Muscle layer of duodenum (tissue), 2 donors: ENCODE measurements at regions not wholly inside any gene's neighbourhood (a gene's known extent, or its start where the extent isn't known, plus 50 kb on each side); places are given as distances from the start of the nearest gene placed in this dataset.

ENCODE experiments used
- H3K27ac ChIP-seq: one replicate; pipeline ENCODE4 v1.7.0; 2013; ENCODE audit warnings: mild to moderate bottlenecking, low read length
- H3K27me3 ChIP-seq: one replicate; pipeline ENCODE4 v1.7.0; 2013; ENCODE audit warnings: low read depth, mild to moderate bottlenecking, control low read depth, low read length
- H3K36me3 ChIP-seq, 2 donors: one replicate each; pipeline ENCODE4 v1.7.0; 2013; ENCODE audit warnings: low read length in 2 of 2, control low read depth in 1 of 2, mild to moderate bottlenecking in 1 of 2; ENCODE audit not compliant: insufficient read depth in 2 of 2, control insufficient read depth in 1 of 2
- H3K4me1 ChIP-seq, 2 donors: one replicate each; pipeline ENCODE4 v1.7.0; 2013; ENCODE audit warnings: low read length in 2 of 2, mild to moderate bottlenecking in 2 of 2, control low read depth in 1 of 2, moderate library complexity in 1 of 2; ENCODE audit not compliant: insufficient read depth in 2 of 2, control insufficient read depth in 1 of 2
- H3K4me3 ChIP-seq, 2 donors: one replicate each; pipeline ENCODE4 v1.7.0; 2013; ENCODE audit warnings: low read length in 2 of 2, low read depth in 1 of 2, mild to moderate bottlenecking in 1 of 2
- H3K9me3 ChIP-seq, 2 donors: one replicate each; pipeline ENCODE4 v1.7.0; 2013; ENCODE audit warnings: low read length in 2 of 2, control low read depth in 1 of 2, mild to moderate bottlenecking in 1 of 2; ENCODE audit not compliant: control insufficient read depth in 1 of 2
- donor health status: healthy.

- Histone ChIP-seq H3K9me3 (peaks cover 0 to under 1% of the 10 kb centered on the region in 2 donors), H3K27me3 (no peaks in the 10 kb centered on the region), H3K36me3 (no peaks in the 10 kb centered on the region), H3K4me1 (no peaks in the 10 kb centered on the region), H3K4me3 (no peak overlapping the region), H3K27ac (no peak overlapping the region)
Observed at GRCh38 chr10:129120441-129120840, 346.6 kb upstream of the MGMT start.

DNA sequence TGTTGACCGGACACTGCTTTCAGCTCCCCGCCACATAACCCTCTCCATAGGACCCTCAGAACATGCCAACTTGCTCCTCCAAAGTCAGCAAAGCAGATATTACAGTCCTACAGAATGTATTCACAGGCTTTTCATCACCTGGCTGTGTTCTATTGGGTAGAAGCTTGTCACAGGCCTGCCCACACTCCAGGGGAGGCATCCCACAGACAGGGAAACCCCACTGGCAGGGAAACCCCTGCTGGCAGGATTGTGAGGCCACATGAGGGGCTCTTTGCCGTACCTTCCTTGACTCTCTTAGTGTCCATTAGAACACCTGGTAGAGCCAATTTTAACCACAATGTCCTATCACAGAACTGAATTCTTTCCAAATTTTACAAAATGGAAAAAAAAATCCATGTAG lies 344.2 kb upstream of the MGMT start:
- no peaks in the 10 kb centered on the region for H3K36me3 ChIP-seq
- peaks cover 0 to 7% of the 10 kb centered on the region in 2 donors for H3K9me3 ChIP-seq
- H3K4me1 ChIP-seq = no peaks in the 10 kb centered on the region
- no peak overlapping the region for H3K4me3 ChIP-seq
- no peak overlapping the region for H3K27ac ChIP-seq
- no peaks in the 10 kb centered on the region for H3K27me3 ChIP-seq

- Histone ChIP-seq H3K36me3 (no peaks in the 10 kb centered on the region), H3K9me3 (peaks cover 0 to 7% of the 10 kb centered on the region in 2 donors), H3K4me1 (no peaks in the 10 kb centered on the region), H3K4me3 (no peak overlapping the region), H3K27ac (no peak overlapping the region), H3K27me3 (no peaks in the 10 kb centered on the region)
Observed at GRCh38 chr10:129123428-129123827, 343.6 kb upstream of the MGMT start.

- H3K27ac ChIP-seq = no peak overlapping the region
Observed at GRCh38 chr10:129126982-129127381, 340.1 kb upstream of the MGMT start.

DNA sequence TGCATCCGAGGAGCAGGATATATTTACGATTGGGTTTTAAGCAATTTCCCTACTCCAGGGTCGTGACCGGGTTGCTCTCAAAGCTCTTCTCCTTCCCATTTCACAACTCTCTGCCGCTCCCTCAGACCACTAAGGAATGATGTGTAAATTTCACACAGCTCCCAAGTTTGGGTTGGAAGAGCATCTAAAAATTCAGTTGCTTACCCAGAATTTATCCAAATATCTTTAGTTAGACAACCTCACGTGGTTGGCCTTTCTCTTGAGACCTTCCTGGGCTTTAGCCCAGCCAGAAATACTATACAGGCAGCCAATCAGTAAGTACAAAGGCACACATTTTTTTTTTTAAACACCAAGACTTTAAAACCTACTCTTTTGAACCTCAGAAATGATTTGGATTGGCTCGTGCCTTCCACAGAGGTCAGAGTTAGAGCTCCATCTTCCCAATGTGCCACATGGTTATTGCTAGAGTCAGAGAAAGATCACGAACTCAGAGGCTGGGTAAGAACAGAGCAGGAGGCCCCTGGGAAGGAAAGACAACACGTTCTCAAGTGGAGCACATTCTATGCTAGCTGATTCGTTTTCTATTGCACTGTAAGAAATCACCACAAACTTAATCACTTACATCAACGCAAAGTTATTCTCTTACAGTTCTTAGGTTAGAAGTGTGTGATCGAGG lies 335.4 kb upstream of the MGMT start:
- Histone ChIP-seq H3K9me3 (no peaks in the 10 kb centered on the region), H3K4me3 (no peak overlapping the region), H3K27ac (no peak overlapping the region), H3K27me3 (no peaks in the 10 kb centered on the region), H3K36me3 (no peaks in the 10 kb centered on the region), H3K4me1 (no peaks in the 10 kb centered on the region)

More at GRCh38 chr10:129126982-129127381, 340.1 kb upstream of the MGMT start:
- Histone ChIP-seq H3K27me3 (no peaks in the 10 kb centered on the region), H3K36me3 (no peaks in the 10 kb centered on the region), H3K4me1 (no peaks in the 10 kb centered on the region), H3K4me3 (no peak overlapping the region), H3K9me3 (peaks cover 0 to 7% of the 10 kb centered on the region in 2 donors)

- H3K4me3 ChIP-seq = no peak overlapping the region
- no peak overlapping the region for H3K27ac ChIP-seq
- H3K36me3 ChIP-seq = no peaks in the 10 kb centered on the region
- no peaks in the 10 kb centered on the region for H3K27me3 ChIP-seq
- H3K4me1 ChIP-seq = no peaks in the 10 kb centered on the region
- no peaks in the 10 kb centered on the region for H3K9me3 ChIP-seq
Observed at GRCh38 chr10:129133856-129134255, 333.2 kb upstream of the MGMT start.

DNA sequence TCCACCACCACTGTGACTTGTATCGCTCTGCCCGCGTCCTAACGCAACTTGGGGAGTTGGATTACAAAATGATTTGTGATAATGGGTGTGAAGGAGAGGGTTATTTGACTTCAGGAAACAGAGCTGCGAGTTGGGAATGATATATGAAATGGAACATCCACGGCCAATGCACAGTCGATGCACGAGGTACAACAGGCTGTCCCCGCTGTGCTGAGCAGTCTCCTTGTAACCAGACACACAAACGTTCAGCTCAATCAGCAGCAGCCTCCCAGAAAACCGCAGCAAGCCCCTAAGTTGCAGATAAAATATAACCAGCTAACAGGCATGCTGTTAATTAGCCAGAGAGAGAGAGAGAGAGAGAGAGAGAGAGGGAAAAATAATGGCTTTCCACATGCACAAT lies 332.7 kb upstream of the MGMT start:
- Histone ChIP-seq H3K4me3 (no peak overlapping the region), H3K4me1 (no peaks in the 10 kb centered on the region), H3K27ac (no peak overlapping the region), H3K36me3 (no peaks in the 10 kb centered on the region), H3K27me3 (no peaks in the 10 kb centered on the region), H3K9me3 (no peaks in the 10 kb centered on the region)

DNA sequence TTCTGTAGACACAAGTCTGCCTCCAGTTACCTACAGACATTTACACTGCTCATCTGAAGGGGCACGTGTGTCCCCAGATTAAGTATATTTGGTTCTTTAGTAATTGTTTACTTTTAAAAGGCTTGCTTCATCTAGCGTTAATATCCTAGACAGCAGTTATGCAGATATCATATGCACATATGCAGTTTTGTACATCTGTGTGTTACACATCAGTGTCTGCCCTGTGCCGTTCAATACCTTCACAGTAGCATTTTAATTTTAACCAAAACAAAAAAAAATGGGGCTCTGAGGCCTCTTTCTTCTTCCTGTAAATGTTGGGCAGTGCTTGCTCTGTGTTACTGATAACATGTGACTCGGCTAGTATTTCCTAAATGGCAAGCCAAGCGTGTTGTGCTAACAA lies 331.4 kb upstream of the MGMT start:
- H3K9me3 ChIP-seq = no peaks in the 10 kb centered on the region
- no peaks in the 10 kb centered on the region for H3K4me1 ChIP-seq
- no peaks in the 10 kb centered on the region for H3K27me3 ChIP-seq
- no peaks in the 10 kb centered on the region for H3K36me3 ChIP-seq
- H3K27ac ChIP-seq = no peak overlapping the region
- no peak overlapping the region for H3K4me3 ChIP-seq

DNA sequence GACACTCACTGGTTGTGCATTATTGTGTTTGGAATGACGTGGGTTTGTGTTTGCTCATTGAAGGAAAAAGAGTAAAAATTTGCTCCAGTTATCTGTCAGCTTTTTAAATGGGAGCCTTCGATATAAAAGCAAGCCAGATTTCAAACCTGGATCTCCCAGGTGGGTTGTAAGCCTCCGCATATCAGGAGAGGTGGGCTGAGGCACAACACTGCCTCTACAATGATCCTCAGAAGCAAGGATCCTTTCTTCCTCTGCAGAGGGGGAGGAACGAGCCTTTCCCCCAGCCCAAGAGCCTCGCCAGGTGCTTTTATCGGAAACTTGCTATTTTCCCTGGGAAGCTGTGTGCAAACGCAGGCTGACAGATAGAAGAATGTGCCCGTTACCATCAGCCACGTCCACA lies 331.0 kb upstream of the MGMT start:
- no peak overlapping the region for H3K4me3 ChIP-seq
- H3K4me1 ChIP-seq = no peaks in the 10 kb centered on the region
- no peaks in the 10 kb centered on the region for H3K27me3 ChIP-seq
- no peaks in the 10 kb centered on the region for H3K9me3 ChIP-seq
- H3K27ac ChIP-seq = no peak overlapping the region
- no peaks in the 10 kb centered on the region for H3K36me3 ChIP-seq

DNA sequence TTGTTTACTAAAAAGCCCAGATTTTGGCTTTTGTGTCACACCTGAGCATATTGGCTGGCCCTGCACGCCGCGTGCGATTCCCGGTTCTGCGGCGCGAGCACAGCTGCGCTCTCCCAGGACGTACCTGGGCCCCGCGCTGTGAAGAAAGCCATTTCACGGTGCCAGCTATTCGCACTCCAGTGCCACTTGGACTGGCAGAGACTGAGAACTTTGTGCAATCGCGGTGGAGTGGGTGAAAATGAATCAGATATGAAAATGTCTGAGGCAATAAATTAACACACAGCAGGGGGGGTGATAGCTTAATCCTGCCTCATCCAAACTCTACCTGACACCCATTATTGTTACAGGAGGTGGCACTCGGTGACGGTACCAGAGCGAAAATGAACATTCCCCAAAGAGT lies 330.1 kb upstream of the MGMT start:
- Histone ChIP-seq H3K4me1 (no peaks in the 10 kb centered on the region), H3K27me3 (no peaks in the 10 kb centered on the region), H3K27ac (no peak overlapping the region), H3K9me3 (no peaks in the 10 kb centered on the region), H3K36me3 (no peaks in the 10 kb centered on the region), H3K4me3 (no peak overlapping the region)

DNA sequence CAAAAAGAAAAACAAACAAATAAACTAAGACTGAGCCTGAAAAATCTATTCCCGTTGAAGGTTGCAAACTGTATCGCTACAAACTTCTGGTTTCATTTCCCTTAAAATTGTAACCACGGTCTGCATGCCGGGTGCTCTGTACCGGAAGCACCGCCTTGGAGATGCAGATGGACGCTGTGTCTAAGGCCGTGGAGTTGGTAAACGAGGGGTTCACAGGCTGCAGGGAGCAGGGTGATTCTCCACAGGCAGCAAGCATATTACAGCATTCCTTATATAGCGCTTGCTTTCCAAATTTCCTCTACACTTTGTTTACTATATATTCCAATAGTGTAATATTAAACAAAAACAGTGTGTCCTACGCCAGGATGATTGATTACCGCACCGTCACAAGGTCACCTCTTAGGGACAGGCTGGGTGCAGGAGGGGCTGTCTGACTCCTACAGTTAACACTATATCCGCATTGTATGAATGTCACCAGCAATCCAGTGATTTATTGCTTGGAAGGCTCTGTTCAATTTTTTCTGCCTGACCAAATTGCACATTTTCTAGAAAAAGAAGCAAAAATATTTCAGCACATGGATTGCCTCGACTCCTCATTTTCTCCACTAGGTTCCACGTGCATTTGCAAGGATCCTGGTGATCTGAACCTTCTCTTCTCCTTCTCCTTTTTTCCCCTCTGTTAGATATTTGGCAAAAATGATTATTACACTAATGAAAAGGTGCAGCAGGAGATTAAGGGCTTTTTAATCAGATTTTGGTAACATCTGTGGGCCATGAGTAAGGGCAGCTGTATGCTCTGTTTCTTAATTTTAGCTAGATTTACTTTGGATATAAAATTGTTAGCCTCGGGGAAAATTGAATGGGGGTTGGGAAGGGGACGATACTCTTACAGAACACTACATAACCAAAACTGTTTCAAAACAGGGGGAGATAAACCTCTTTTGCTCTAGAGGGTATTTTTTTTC lies 325.8 kb upstream of the MGMT start:
- Histone ChIP-seq H3K36me3 (no peaks in the 10 kb centered on the region), H3K4me3 (no peak overlapping the region), H3K27me3 (no peaks in the 10 kb centered on the region), H3K9me3 (no peaks in the 10 kb centered on the region), H3K27ac (no peak overlapping the region), H3K4me1 (no peaks in the 10 kb centered on the region)
